ENCODE measurements at regions not wholly inside any gene's neighbourhood (a gene's known extent, or its start where the extent isn't known, plus 50 kb on each side); places are given as distances from the start of the nearest gene placed in this dataset.

GRCh38 chr13:76319921-76320320, 566.3 kb downstream of the KCTD12 start:
- no peak for TF ChIP-seq CTCF (IDR thresholded peaks at IDR 0.05; ENCODE audit: low read depth, low read length)
- Histone ChIP-seq H3K4me1 (no peaks in the 10 kb centered on the region), H3K27me3 (no peaks in the 10 kb centered on the region), H3K36me3 (no peaks in the 10 kb centered on the region), H3K4me3 (ENCODE audit: low read depth, low read length) (no peak overlapping the region), H3K9me3 (no peaks in the 10 kb centered on the region)
- DNase-seq = no peak

GRCh38 chr13:76316998-76317527, 569.1 kb downstream of the KCTD12 start:
- Histone ChIP-seq H3K27me3 (no peaks in the 10 kb centered on the region), H3K36me3 (no peaks in the 10 kb centered on the region), H3K9me3 (no peaks in the 10 kb centered on the region), H3K4me1 (no peaks in the 10 kb centered on the region), H3K4me3 (ENCODE audit: low read depth, low read length) (no peak overlapping the region)
- DNase-seq = no peak
- no peak for TF ChIP-seq CTCF (IDR thresholded peaks at IDR 0.05; ENCODE audit: low read depth, low read length)

- no peak overlapping the region for H3K4me3 ChIP-seq (ENCODE audit: low read depth, low read length)
- TF ChIP-seq CTCF (IDR thresholded peaks at IDR 0.05; ENCODE audit: low read depth, low read length) = no peak
- no peak for DNase-seq
- no peaks in the 10 kb centered on the region for H3K27me3 ChIP-seq
- no peaks in the 10 kb centered on the region for H3K9me3 ChIP-seq
- H3K4me1 ChIP-seq = no peaks in the 10 kb centered on the region
- H3K36me3 ChIP-seq = no peaks in the 10 kb centered on the region
Measured at GRCh38 chr13:76314495-76314894, 571.7 kb downstream of the KCTD12 start.

- no peak overlapping the region for H3K4me3 ChIP-seq (ENCODE audit: low read depth, low read length)
- no peaks in the 10 kb centered on the region for H3K36me3 ChIP-seq
- H3K4me1 ChIP-seq = no peaks in the 10 kb centered on the region
- no peak for TF ChIP-seq CTCF (IDR thresholded peaks at IDR 0.05; ENCODE audit: low read depth, low read length)
- H3K27me3 ChIP-seq = no peaks in the 10 kb centered on the region
- no peak for DNase-seq
- no peaks in the 10 kb centered on the region for H3K9me3 ChIP-seq
Measured at GRCh38 chr13:76307142-76307541, 579.1 kb downstream of the KCTD12 start.

DNA sequence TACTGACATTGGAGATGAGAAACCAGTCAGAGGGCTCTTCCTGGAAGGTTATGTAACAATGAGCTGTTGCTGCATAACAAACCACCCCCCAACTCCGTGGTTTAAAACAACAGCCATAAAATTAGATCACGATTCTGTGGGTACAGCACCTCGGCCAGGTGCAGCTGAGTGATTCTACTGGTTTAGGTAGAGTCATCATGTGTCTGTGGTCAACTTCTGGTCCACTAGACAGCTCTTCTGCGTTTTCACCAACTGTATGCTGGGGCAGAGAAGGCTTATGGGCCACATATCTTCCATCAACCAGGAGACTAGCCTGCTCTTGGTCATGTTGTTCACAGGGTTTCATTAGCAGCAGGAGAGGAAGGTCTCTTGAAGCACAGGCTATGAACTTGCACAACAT, 585.5 kb downstream of the KCTD12 start:
- no peak for TF ChIP-seq CTCF (IDR thresholded peaks at IDR 0.05; ENCODE audit: low read depth, low read length)
- no peaks in the 10 kb centered on the region for H3K4me1 ChIP-seq
- H3K4me3 ChIP-seq (ENCODE audit: low read depth, low read length) = no peak overlapping the region
- H3K27me3 ChIP-seq = no peaks in the 10 kb centered on the region
- no peaks in the 10 kb centered on the region; the same call in 1 of the 2 replicates for H3K9me3 ChIP-seq
- no peaks in the 10 kb centered on the region for H3K36me3 ChIP-seq
- no peak for DNase-seq

DNA sequence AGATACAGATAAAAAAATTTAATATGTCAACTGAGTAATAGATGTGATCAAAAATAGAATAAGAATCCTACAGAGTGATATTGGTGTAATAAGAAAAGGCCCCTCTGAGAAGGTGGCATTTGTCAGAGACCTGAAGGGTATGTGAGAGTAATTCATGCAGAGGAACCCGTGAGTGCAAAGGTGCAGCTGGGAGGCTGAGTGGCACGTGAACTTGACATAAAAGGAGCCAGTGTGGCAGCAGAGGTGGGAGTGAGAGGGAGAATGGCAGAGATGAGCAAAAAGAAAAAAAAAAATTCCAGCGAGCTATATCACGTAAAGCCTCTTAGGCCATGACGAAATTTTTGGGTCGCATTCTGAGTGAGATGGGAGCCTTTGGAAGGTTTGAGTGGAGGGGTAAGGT, 588.9 kb downstream of the KCTD12 start:
- no peak for DNase-seq
- Histone ChIP-seq H3K9me3 (no peaks in the 10 kb centered on the region; the same call in 1 of the 2 replicates), H3K4me1 (no peaks in the 10 kb centered on the region), H3K36me3 (no peaks in the 10 kb centered on the region), H3K27me3 (no peaks in the 10 kb centered on the region), H3K4me3 (ENCODE audit: low read depth, low read length) (no peak overlapping the region)
- TF ChIP-seq CTCF (IDR thresholded peaks at IDR 0.05; ENCODE audit: low read depth, low read length) = no peak
